Transverse colon (tissue), 4 donors: ENCODE measurements at regions not wholly inside any gene's neighbourhood (a gene's known extent, or its start where the extent isn't known, plus 50 kb on each side); places are given as distances from the start of the nearest gene placed in this dataset.

Experiments used
- DNase-seq: peaks from one replicate; pipeline ENCODE4 v3.0.0-alpha.2; 2019
- H3K27ac ChIP-seq, 4 donors: fragments of 200-600 bp; sonication (generic); 2 replicates each; pipeline ENCODE4 v1.5.1; 2016 to 2018; ENCODE audit warnings: inconsistent platforms in 4 of 4
- H3K27me3 ChIP-seq: fragments of 200-600 bp; sonication (generic); 2 replicates; pipeline ENCODE4 v1.5.1; 2017; ENCODE audit warnings: inconsistent platforms
- H3K36me3 ChIP-seq, 4 donors: fragments of 200-600 bp; sonication (generic); 2 replicates each; pipeline ENCODE4 v1.5.1; 2017 to 2019; ENCODE audit warnings: inconsistent platforms in 4 of 4
- H3K4me1 ChIP-seq, 4 donors: fragments of 200-600 bp; sonication (generic); 2 replicates each; pipeline ENCODE4 v1.5.1; 2017 to 2020; ENCODE audit warnings: inconsistent platforms in 4 of 4
- H3K4me3 ChIP-seq, 4 donors: fragments of 200-600 bp; sonication (generic); 1 replicate in 1 of 4; 2 replicates in 3 of 4; pipeline versions ENCODE4 v1.5.1 to v1.6.1; 2017 to 2019; ENCODE audit warnings: inconsistent platforms in 4 of 4
- H3K9me3 ChIP-seq, 2 donors: fragments of 200-600 bp; sonication (generic); 2 replicates each; pipeline ENCODE4 v1.5.1; 2017 to 2019; ENCODE audit warnings: inconsistent platforms in 2 of 2
- EP300 ChIP-seq: sonication (generic); formaldehyde crosslinking; IDR thresholded peaks from one replicate; pipeline ENCODE4 v1.6.1; 2017; ENCODE audit warnings: antibody characterized with exemption, low read depth
- POLR2A ChIP-seq: fragments of 450-650 bp; IDR thresholded peaks from one replicate; pipeline ENCODE4 v1.6.1; 2016; ENCODE audit warnings: antibody characterized with exemption, mild to moderate bottlenecking, moderate library complexity
- POLR2AphosphoS5 ChIP-seq, 3 donors: sonication (generic); formaldehyde crosslinking; IDR thresholded peaks; one replicate each; pipeline ENCODE4 v1.6.1; 2016; ENCODE audit warnings: antibody characterized with exemption in 3 of 3
- WGBS, 2 donors: methylation state at CpG; one replicate each; pipeline ENCODE4 v1.1.5; 2018; ENCODE audit warnings: low coverage in 1 of 2; 5-methylcytosine and 5-hydroxymethylcytosine counted together
- in situ Hi-C, 4 donors: fragments of 200-750 bp; cut with MboI; loops; one replicate each; pipeline versions ENCODE4 v1.15.0 to v1.15.1; 2017; ENCODE audit warnings: low sequenced_read_pairs in 3 of 4, low pct_ligation_motif_present in 1 of 4, low pct_unique_long_range_greater_than_20kb in 1 of 4
- intact Hi-C: fragments of 100-400 bp; cut with DNase I; formaldehyde crosslinking; loops from one replicate; pipeline ENCODE4 v1.15.1; 2023; ENCODE audit warnings: low total_unique reads
- TF ChIP-seq, protein P1 (sequence below), 5 experiments: fragments of 200-600 bp in 3 of 5; fragments of 450-650 bp in 2 of 5; sonication (generic) in 3 of 5; IDR thresholded peaks; 1 replicate in 2 of 5; 2 replicates in 3 of 5; pipeline ENCODE4 v1.5.1; 2016 to 2017; ENCODE audit warnings: antibody characterized with exemption in 5 of 5, inconsistent platforms in 3 of 5, mild to moderate bottlenecking in 2 of 5, moderate library complexity in 1 of 5

DNA sequence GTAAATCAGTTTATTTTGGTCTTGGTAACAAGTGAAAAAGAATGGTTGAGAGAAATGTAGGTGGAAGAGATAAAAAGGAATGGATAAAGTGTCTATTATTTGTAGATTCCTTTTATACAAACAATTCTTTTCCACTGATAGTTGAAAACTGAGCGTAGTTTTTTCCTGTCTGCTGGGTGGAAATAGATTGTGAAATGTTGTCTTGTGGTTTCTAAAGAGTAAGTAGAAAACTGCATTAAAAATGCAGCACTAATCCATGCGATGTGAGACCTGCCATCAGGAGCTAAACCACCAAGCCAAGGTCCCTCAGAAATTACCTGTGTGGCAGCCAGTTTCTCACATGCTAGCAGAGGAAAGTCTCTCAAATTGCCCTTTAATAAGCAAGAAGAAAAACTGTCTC, 103.2 kb upstream of the SLC44A3 start:
- H3K27me3 ChIP-seq = no peaks in the 10 kb centered on the region
- DNase-seq = no peak
- 70 to 75% methylated on average over 2 of the region's 2 CpGs for WGBS, 2 donors
- H3K9me3 ChIP-seq = no peaks in the 10 kb centered on the region
- TF ChIP-seq POLR2AphosphoS5 (IDR thresholded peaks at IDR 0.05) (no peak), EP300 (no peak), POLR2A (no peak)
- TF ChIP-seq, protein P1, sequence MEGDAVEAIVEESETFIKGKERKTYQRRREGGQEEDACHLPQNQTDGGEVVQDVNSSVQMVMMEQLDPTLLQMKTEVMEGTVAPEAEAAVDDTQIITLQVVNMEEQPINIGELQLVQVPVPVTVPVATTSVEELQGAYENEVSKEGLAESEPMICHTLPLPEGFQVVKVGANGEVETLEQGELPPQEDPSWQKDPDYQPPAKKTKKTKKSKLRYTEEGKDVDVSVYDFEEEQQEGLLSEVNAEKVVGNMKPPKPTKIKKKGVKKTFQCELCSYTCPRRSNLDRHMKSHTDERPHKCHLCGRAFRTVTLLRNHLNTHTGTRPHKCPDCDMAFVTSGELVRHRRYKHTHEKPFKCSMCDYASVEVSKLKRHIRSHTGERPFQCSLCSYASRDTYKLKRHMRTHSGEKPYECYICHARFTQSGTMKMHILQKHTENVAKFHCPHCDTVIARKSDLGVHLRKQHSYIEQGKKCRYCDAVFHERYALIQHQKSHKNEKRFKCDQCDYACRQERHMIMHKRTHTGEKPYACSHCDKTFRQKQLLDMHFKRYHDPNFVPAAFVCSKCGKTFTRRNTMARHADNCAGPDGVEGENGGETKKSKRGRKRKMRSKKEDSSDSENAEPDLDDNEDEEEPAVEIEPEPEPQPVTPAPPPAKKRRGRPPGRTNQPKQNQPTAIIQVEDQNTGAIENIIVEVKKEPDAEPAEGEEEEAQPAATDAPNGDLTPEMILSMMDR (IDR thresholded peaks at IDR 0.05) = no peak
- peaks cover 0 to 13% (median 6%) of the 10 kb centered on the region in 4 donors for H3K4me1 ChIP-seq
- no peaks in the 10 kb centered on the region for H3K36me3 ChIP-seq
- intact Hi-C loops (no loop called here), in situ Hi-C loops (no loop called here)
- no peak overlapping the region for H3K4me3 ChIP-seq
- H3K27ac ChIP-seq = no peak overlapping the region

DNA sequence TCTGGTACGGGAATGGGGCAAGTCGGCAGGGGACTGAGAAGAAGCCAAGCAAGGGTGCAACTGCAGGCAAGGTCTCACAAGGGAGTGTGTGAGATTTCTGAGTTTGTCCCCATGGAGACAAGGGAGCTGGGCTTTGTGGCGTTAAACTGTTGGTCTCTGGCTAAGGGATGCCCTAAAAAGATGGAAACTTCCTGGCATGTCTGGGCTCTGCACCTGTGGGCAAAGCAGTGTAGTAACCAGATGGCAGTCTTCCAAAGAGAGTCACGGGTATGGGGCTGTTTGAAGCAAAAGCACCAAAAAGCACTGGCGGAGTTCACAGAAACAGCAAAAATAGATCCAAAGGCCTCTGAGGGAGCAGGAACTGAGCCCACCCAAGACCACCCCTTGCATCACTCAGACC, 104.8 kb upstream of the SLC44A3 start:
- H3K27ac ChIP-seq = no peak overlapping the region
- H3K4me3 ChIP-seq = no peak overlapping the region
- H3K36me3 ChIP-seq = no peaks in the 10 kb centered on the region
- intact Hi-C loops = no loop called here
- H3K4me1 ChIP-seq = peaks cover 0 to 13% (median 6%) of the 10 kb centered on the region in 4 donors
- no peaks in the 10 kb centered on the region for H3K27me3 ChIP-seq
- DNase-seq = no peak
- 80 to 94% methylated on average over 3 to 5 of the region's 5 CpGs for WGBS, 2 donors
- no peak for TF ChIP-seq POLR2AphosphoS5 (IDR thresholded peaks at IDR 0.05)
- TF ChIP-seq EP300 = no peak
- TF ChIP-seq, protein P1 (IDR thresholded peaks at IDR 0.05) = no peak
- TF ChIP-seq POLR2A = no peak
- in situ Hi-C loops = no loop called here
- H3K9me3 ChIP-seq = no peaks in the 10 kb centered on the region

DNA sequence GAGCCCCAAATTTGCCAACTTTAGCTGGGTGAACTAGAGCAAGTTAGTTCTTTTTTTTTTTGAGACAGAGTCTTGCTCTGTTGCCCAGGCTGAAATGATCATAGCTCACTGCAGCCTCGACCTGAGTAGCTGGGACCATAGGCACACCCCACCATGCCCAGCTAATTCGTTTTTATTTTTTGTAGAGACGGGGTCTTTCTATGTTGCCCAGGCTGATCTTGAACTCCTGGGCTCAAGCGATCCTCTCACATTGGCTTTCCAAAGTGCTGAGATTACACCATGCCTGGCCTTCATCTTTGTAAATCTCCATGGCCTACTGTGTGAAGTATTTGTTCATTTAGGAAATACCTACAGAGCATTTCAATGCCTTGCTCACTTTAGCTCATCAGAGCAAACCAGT, 105.6 kb upstream of the SLC44A3 start:
- intact Hi-C loops (no loop called here), in situ Hi-C loops (no loop called here)
- TF ChIP-seq EP300 (no peak), POLR2AphosphoS5 (IDR thresholded peaks at IDR 0.05) (no peak), POLR2A (no peak)
- TF ChIP-seq, protein P1 (IDR thresholded peaks at IDR 0.05) = no peak
- H3K4me1 ChIP-seq = peaks cover 0 to 13% (median 6%) of the 10 kb centered on the region in 4 donors
- DNase-seq = no peak
- H3K27ac ChIP-seq = peak overlapping the region in 3 of 4 donors; percentile 43 to 51 (median 51)
- no peaks in the 10 kb centered on the region for H3K36me3 ChIP-seq
- WGBS, 2 donors = 84 to 91% methylated on average over 4 of the region's 4 CpGs
- H3K27me3 ChIP-seq = no peaks in the 10 kb centered on the region
- no peak overlapping the region for H3K4me3 ChIP-seq
- no peaks in the 10 kb centered on the region for H3K9me3 ChIP-seq

DNA sequence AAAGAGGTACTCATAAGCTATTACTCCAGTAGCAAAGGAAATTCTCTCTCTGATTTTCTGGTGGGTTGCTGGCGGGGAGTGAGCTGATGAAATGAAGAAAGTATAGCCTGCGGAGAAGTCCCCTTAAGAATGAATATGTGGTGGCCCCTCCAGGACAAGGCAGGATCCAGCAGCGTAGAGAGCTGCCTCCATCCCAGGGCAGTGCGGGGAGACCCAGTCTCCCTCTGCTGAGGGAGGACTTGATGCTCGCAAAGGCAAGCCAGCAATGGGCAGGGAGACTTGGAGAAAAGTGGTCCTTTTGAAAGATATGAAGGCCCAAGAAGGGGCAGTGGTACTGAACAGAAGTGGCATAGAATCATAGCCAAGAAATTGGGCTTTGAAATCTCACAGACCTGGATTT, 106.0 kb upstream of the SLC44A3 start:
- peak overlapping the region in 3 of 4 donors; percentile 43 to 51 (median 51) for H3K27ac ChIP-seq
- H3K4me1 ChIP-seq = peaks cover 0 to 13% (median 6%) of the 10 kb centered on the region in 4 donors
- intact Hi-C loops = no loop called here
- no peak for DNase-seq
- no peak overlapping the region for H3K4me3 ChIP-seq
- in situ Hi-C loops = no loop called here
- no peaks in the 10 kb centered on the region for H3K9me3 ChIP-seq
- H3K36me3 ChIP-seq = no peaks in the 10 kb centered on the region
- H3K27me3 ChIP-seq = no peaks in the 10 kb centered on the region
- WGBS, 2 donors = 94 to 100% methylated on average over 4 to 5 of the region's 5 CpGs
- TF ChIP-seq POLR2A = no peak
- TF ChIP-seq POLR2AphosphoS5 (IDR thresholded peaks at IDR 0.05) = no peak
- TF ChIP-seq EP300 = no peak
- TF ChIP-seq, protein P1 (IDR thresholded peaks at IDR 0.05) = no peak
